Ovary (tissue), 3 donors: ENCODE measurements at regions not wholly inside any gene's neighbourhood (a gene's known extent, or its start where the extent isn't known, plus 50 kb on each side); places are given as distances from the start of the nearest gene placed in this dataset.

Experiments
- EP300 ChIP-seq: sonication (generic); formaldehyde crosslinking; IDR thresholded peaks from one replicate; pipeline ENCODE4 v1.6.1; 2017; ENCODE audit warnings: antibody characterized with exemption
- POLR2A ChIP-seq: fragments of 450-650 bp; IDR thresholded peaks from one replicate; pipeline ENCODE4 v1.6.1; 2017; ENCODE audit warnings: antibody characterized with exemption, mild to moderate bottlenecking, moderate library complexity
- TF ChIP-seq, protein P1 (sequence below), 3 donors: fragments of 450-650 bp in 2 of 3; fragments of 200-600 bp in 1 of 3; IDR thresholded peaks; one replicate each; pipeline versions ENCODE4 v1.5.1 to v1.8.0; 2016 to 2022; ENCODE audit warnings: antibody characterized with exemption in 3 of 3, mild to moderate bottlenecking in 1 of 3
- donor health status: DM: no; HTN: no; CAD: no.

DNA sequence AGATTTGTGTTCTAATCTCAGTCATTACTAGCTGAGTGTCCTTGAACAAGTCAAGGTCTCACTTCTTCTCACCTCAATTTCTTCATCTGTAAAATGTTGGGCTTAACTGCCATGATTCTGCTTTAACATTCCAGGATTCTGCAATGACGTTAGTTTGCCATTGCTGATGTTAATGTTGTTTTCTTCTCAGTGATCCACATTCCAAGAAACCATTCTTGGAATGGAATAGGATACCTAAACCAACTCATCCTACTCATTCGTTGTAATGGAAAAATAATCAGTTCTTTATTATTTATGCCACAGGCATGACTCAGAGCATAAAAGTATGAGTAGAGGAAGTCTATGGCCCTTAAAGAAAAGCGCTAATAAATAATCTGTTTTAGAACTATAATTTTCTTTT is 140.2 kb upstream of the ETAA1 start:
- TF ChIP-seq, protein P1, sequence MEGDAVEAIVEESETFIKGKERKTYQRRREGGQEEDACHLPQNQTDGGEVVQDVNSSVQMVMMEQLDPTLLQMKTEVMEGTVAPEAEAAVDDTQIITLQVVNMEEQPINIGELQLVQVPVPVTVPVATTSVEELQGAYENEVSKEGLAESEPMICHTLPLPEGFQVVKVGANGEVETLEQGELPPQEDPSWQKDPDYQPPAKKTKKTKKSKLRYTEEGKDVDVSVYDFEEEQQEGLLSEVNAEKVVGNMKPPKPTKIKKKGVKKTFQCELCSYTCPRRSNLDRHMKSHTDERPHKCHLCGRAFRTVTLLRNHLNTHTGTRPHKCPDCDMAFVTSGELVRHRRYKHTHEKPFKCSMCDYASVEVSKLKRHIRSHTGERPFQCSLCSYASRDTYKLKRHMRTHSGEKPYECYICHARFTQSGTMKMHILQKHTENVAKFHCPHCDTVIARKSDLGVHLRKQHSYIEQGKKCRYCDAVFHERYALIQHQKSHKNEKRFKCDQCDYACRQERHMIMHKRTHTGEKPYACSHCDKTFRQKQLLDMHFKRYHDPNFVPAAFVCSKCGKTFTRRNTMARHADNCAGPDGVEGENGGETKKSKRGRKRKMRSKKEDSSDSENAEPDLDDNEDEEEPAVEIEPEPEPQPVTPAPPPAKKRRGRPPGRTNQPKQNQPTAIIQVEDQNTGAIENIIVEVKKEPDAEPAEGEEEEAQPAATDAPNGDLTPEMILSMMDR (IDR thresholded peaks at IDR 0.05), result no peak
- TF ChIP-seq POLR2A (no peak), EP300 (no peak)
